Naive thymus-derived CD8-positive, alpha-beta T cell (primary cell): ENCODE measurements at regions not wholly inside any gene's neighbourhood (a gene's known extent, or its start where the extent isn't known, plus 50 kb on each side); places are given as distances from the start of the nearest gene placed in this dataset.

Source experiments
- ATAC-seq, 2 donors: fragments of 150-1000 bp; cut with Tn5 transposase in 1 of 2; sonication (Bioruptor Pico), chemical (Tn5 transposase) in 1 of 2; 1 replicate in 1 of 2; 2 replicates in 1 of 2; pipeline ENCODE4 v1.10.0; 2021; ENCODE audit warnings: mild to moderate bottlenecking in 2 of 2, moderate library complexity in 2 of 2
- POLR2A ChIA-PET: fragments of 350-600 bp; sonication (Branson Sonifier 250); formaldehyde crosslinking; loops from one replicate; lab custom pipeline; 2021; ENCODE audit warnings: antibody characterized with exemption; lab: Charles Lee
- DNase-seq, 10 donors: peaks; one replicate each; pipeline versions ENCODE4 v3.0.0 to v3.0.0-alpha.2; 2020 to 2022
- H3K27ac Mint-ChIP-seq, 10 donors: one replicate each; pipeline ENCODE4 v1.8.0; 2020 to 2022; ENCODE audit warnings: mild to moderate bottlenecking in 10 of 10, mixed read lengths in 10 of 10, moderate library complexity in 4 of 10, inconsistent platforms in 1 of 10
- H3K27me3 Mint-ChIP-seq, 5 donors: one replicate each; pipeline ENCODE4 v1.8.0; 2021 to 2022; ENCODE audit warnings: mixed read lengths in 5 of 5
- H3K36me3 Mint-ChIP-seq, 3 donors: one replicate each; pipeline ENCODE4 v1.8.0; 2020 to 2022; ENCODE audit warnings: mixed read lengths in 3 of 3, mild to moderate bottlenecking in 2 of 3, inconsistent platforms in 1 of 3
- H3K4me1 Mint-ChIP-seq, 4 donors: one replicate each; pipeline ENCODE4 v1.8.0; 2021 to 2022; ENCODE audit warnings: mixed read lengths in 4 of 4
- H3K4me3 Mint-ChIP-seq, 10 donors: one replicate each; pipeline ENCODE4 v1.8.0; 2020 to 2022; ENCODE audit warnings: mild to moderate bottlenecking in 10 of 10, mixed read lengths in 10 of 10, moderate library complexity in 6 of 10, inconsistent platforms in 1 of 10
- H3K9me3 Mint-ChIP-seq, 9 donors: one replicate each; pipeline ENCODE4 v1.8.0; 2020 to 2022; ENCODE audit warnings: mixed read lengths in 9 of 9, mild to moderate bottlenecking in 3 of 9, inconsistent platforms in 1 of 9, moderate library complexity in 1 of 9

GRCh38 chr18:60675801-60676200, 303.2 kb upstream of the MC4R start:
- Mint-ChIP-seq H3K4me1 (no peaks in the 10 kb centered on the region), H3K27me3 (no peaks in the 10 kb centered on the region), H3K9me3 (peaks cover 0 to 6% (median 0%) of the 10 kb centered on the region in 9 donors), H3K4me3 (no peak overlapping the region), H3K27ac (no peak overlapping the region), H3K36me3 (no peaks in the 10 kb centered on the region)
- POLR2A ChIA-PET: no interaction called here
- ATAC-seq: no peak
- DNase-seq: no peak

- Mint-ChIP-seq H3K27me3 (no peaks in the 10 kb centered on the region), H3K4me3 (no peak overlapping the region), H3K27ac (no peak overlapping the region), H3K9me3 (peaks cover 0 to 6% (median 0%) of the 10 kb centered on the region in 9 donors), H3K4me1 (no peaks in the 10 kb centered on the region), H3K36me3 (no peaks in the 10 kb centered on the region)
- ATAC-seq: no peak
- no peak for DNase-seq
- POLR2A ChIA-PET: no interaction called here
These were observed 304.2 kb upstream of the MC4R start for GRCh38 chr18:60676815-60677214.

GRCh38 chr18:60684843-60685513, 312.4 kb upstream of the MC4R start:
- peaks cover 0 to 11% (median 1%) of the 10 kb centered on the region in 9 donors for H3K9me3 Mint-ChIP-seq
- ATAC-seq (no peak), DNase-seq (no peak)
- H3K4me1 Mint-ChIP-seq: no peaks in the 10 kb centered on the region
- POLR2A ChIA-PET: no interaction called here
- H3K27me3 Mint-ChIP-seq: no peaks in the 10 kb centered on the region
- H3K4me3 Mint-ChIP-seq: no peak overlapping the region
- no peaks in the 10 kb centered on the region for H3K36me3 Mint-ChIP-seq
- no peak overlapping the region for H3K27ac Mint-ChIP-seq

- Mint-ChIP-seq H3K9me3 (peaks cover 0 to 11% (median 1%) of the 10 kb centered on the region in 9 donors), H3K27ac (no peak overlapping the region), H3K27me3 (no peaks in the 10 kb centered on the region), H3K4me3 (no peak overlapping the region), H3K4me1 (no peaks in the 10 kb centered on the region), H3K36me3 (no peaks in the 10 kb centered on the region)
- ATAC-seq (no peak), DNase-seq (no peak)
- POLR2A ChIA-PET: no interaction called here
These were observed 313.6 kb upstream of the MC4R start for GRCh38 chr18:60686142-60686541.

- Mint-ChIP-seq H3K27me3 (no peaks in the 10 kb centered on the region), H3K36me3 (no peaks in the 10 kb centered on the region), H3K4me3 (no peak overlapping the region), H3K9me3 (peaks cover 0 to 6% (median 0%) of the 10 kb centered on the region in 9 donors), H3K27ac (no peak overlapping the region), H3K4me1 (no peaks in the 10 kb centered on the region)
- ATAC-seq (no peak), DNase-seq (no peak)
- POLR2A ChIA-PET: no interaction called here
These were observed 318.5 kb upstream of the MC4R start for GRCh38 chr18:60691061-60691460.

GRCh38 chr18:60693426-60693825, 320.9 kb upstream of the MC4R start:
- Mint-ChIP-seq H3K27ac (no peak overlapping the region), H3K4me1 (no peaks in the 10 kb centered on the region), H3K27me3 (no peaks in the 10 kb centered on the region), H3K4me3 (no peak overlapping the region), H3K36me3 (no peaks in the 10 kb centered on the region), H3K9me3 (peaks cover 0 to 17% (median 0%) of the 10 kb centered on the region in 9 donors)
- no peak for ATAC-seq
- no peak for DNase-seq
- POLR2A ChIA-PET: no interaction called here

GRCh38 chr18:60698901-60699300, 326.3 kb upstream of the MC4R start:
- POLR2A ChIA-PET: no interaction called here
- ATAC-seq (no peak), DNase-seq (no peak)
- Mint-ChIP-seq H3K27me3 (no peaks in the 10 kb centered on the region), H3K36me3 (no peaks in the 10 kb centered on the region), H3K27ac (no peak overlapping the region), H3K4me1 (no peaks in the 10 kb centered on the region), H3K9me3 (peaks cover 0 to 41% (median 0%) of the 10 kb centered on the region in 9 donors), H3K4me3 (no peak overlapping the region)

GRCh38 chr18:60722742-60723141, 350.2 kb upstream of the MC4R start:
- no peak for ATAC-seq
- POLR2A ChIA-PET: no interaction called here
- H3K9me3 Mint-ChIP-seq: peaks cover 0 to 20% (median 3%) of the 10 kb centered on the region in 9 donors
- no peak for DNase-seq
- H3K4me1 Mint-ChIP-seq: no peaks in the 10 kb centered on the region
- H3K36me3 Mint-ChIP-seq: no peaks in the 10 kb centered on the region
- no peak overlapping the region for H3K4me3 Mint-ChIP-seq
- H3K27ac Mint-ChIP-seq: no peak overlapping the region
- H3K27me3 Mint-ChIP-seq: no peaks in the 10 kb centered on the region

- H3K36me3 Mint-ChIP-seq: no peaks in the 10 kb centered on the region
- no peak for DNase-seq
- peaks cover 0 to 9% (median under 1%) of the 10 kb centered on the region in 9 donors for H3K9me3 Mint-ChIP-seq
- no peak overlapping the region for H3K27ac Mint-ChIP-seq
- no peak for ATAC-seq
- no peak overlapping the region for H3K4me3 Mint-ChIP-seq
- H3K4me1 Mint-ChIP-seq: no peaks in the 10 kb centered on the region
- H3K27me3 Mint-ChIP-seq: no peaks in the 10 kb centered on the region
- POLR2A ChIA-PET: no interaction called here
These were observed 359.6 kb upstream of the MC4R start for GRCh38 chr18:60732143-60732542.

- Mint-ChIP-seq H3K27me3 (no peaks in the 10 kb centered on the region), H3K9me3 (peaks cover 0 to 9% (median 0%) of the 10 kb centered on the region in 9 donors), H3K27ac (no peak overlapping the region), H3K36me3 (no peaks in the 10 kb centered on the region), H3K4me1 (no peaks in the 10 kb centered on the region), H3K4me3 (no peak overlapping the region)
- POLR2A ChIA-PET: no interaction called here
- ATAC-seq (no peak), DNase-seq (no peak)
These were observed 366.6 kb upstream of the MC4R start for GRCh38 chr18:60739212-60739611.

- Mint-ChIP-seq H3K27me3 (no peaks in the 10 kb centered on the region), H3K9me3 (peaks cover 0 to 3% (median 0%) of the 10 kb centered on the region in 9 donors), H3K27ac (no peak overlapping the region), H3K4me3 (no peak overlapping the region), H3K4me1 (no peaks in the 10 kb centered on the region), H3K36me3 (no peaks in the 10 kb centered on the region)
- DNase-seq (no peak), ATAC-seq (no peak)
- POLR2A ChIA-PET: no interaction called here
These were observed 367.7 kb upstream of the MC4R start for GRCh38 chr18:60740313-60740712.

- no peak for ATAC-seq
- POLR2A ChIA-PET: no interaction called here
- Mint-ChIP-seq H3K27ac (no peak overlapping the region), H3K36me3 (no peaks in the 10 kb centered on the region), H3K4me1 (no peaks in the 10 kb centered on the region), H3K9me3 (peaks cover 0 to 3% (median 0%) of the 10 kb centered on the region in 9 donors), H3K27me3 (no peaks in the 10 kb centered on the region), H3K4me3 (no peak overlapping the region)
- no peak for DNase-seq
These were observed 373.9 kb upstream of the MC4R start for GRCh38 chr18:60746491-60746890.

- no peak for ATAC-seq
- POLR2A ChIA-PET: no interaction called here
- H3K4me3 Mint-ChIP-seq: no peak overlapping the region
- no peaks in the 10 kb centered on the region for H3K27me3 Mint-ChIP-seq
- no peaks in the 10 kb centered on the region for H3K4me1 Mint-ChIP-seq
- H3K27ac Mint-ChIP-seq: no peak overlapping the region
- peaks cover 0 to 7% (median 0%) of the 10 kb centered on the region in 9 donors for H3K9me3 Mint-ChIP-seq
- H3K36me3 Mint-ChIP-seq: no peaks in the 10 kb centered on the region
- no peak for DNase-seq
These were observed 374.3 kb upstream of the MC4R start for GRCh38 chr18:60746919-60747318.

GRCh38 chr18:60753753-60754152, 381.2 kb upstream of the MC4R start:
- no peaks in the 10 kb centered on the region for H3K27me3 Mint-ChIP-seq

More at GRCh38 chr18:60753753-60754152, 381.2 kb upstream of the MC4R start:
- Mint-ChIP-seq H3K9me3 (peaks cover 0 to 11% (median 0%) of the 10 kb centered on the region in 9 donors), H3K36me3 (no peaks in the 10 kb centered on the region), H3K27ac (no peak overlapping the region), H3K4me3 (no peak overlapping the region), H3K4me1 (no peaks in the 10 kb centered on the region)
- ATAC-seq (no peak), DNase-seq (no peak)
- POLR2A ChIA-PET: no interaction called here
